ENCODE measurements at regions not wholly inside any gene's neighbourhood (a gene's known extent, or its start where the extent isn't known, plus 50 kb on each side); places are given as distances from the start of the nearest gene placed in this dataset.

DNA sequence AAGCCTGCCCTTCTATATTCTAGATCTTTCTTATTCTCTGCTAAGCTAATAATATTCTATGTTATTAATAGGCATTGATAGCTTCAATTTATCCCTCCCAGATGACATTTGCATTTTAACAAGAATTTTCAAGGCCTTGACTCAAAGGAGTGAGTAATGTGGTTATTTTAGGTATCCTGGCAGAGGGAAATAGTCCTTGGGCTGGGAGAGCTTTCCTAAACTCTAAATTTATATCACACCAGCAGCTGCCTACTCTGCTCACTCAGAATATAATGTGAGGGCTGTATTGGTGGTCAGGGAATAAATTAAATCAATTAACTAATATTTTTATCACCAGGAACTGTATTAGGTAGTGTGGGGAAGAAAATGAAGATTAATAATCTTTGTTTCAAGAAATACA is 74.8 kb upstream of the ADAM23 start:
- ATAC-seq (no peak), DNase-seq (ENCODE audit: low spot score) (no peak)

DNA sequence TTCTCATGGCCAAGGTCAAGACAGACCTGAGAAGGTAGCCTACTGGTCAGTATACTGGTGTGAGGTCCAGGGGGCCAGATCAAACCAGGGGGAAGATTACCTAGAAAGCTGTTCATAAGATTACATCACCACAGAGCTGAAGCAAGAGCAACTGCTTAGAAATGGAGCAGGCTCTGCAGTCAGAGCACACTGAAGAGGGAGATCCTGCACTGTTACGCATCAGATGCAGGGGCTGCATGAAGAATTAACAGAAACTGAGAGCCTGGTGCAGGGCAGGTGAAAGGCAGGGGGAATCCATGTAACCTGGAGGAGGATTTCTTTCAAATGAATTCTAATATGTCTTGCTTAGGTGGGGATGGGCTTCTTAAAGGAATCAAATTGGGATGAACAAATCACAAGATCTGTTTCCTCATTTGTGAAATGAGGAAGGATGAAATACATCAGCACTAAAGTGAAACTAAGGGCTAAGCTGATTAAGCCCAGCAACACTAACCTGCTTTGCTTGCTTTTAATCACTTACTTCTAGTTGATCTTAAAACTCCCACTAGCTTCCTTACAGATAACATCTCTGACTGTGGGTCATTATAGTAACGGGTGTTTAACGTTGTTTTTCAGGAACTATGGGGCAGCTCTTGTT is 74.3 kb upstream of the ADAM23 start:
- no peak for ATAC-seq
- DNase-seq (ENCODE audit: low spot score), result no peak

DNA sequence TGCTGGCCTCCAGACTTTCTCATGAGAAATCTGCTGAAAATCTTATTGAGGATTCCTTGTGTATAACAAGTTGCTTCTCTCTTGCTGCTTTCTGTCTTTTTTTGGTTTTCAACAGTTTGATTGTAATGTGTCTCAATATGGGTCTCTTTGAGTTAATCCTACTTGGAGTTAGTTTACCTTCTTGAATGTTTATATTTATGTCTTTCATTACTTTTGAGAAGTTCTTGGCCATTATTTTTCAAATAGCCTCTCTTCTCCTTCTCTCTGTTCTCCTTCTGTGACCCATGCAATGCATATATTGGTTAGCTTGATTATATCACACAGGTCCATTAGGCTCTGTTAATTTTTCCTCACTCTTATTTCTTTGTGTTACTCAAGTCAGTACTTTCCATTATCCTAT is 67.4 kb upstream of the ADAM23 start:
- DNase-seq (ENCODE audit: low spot score) (no peak), ATAC-seq (no peak)

DNA sequence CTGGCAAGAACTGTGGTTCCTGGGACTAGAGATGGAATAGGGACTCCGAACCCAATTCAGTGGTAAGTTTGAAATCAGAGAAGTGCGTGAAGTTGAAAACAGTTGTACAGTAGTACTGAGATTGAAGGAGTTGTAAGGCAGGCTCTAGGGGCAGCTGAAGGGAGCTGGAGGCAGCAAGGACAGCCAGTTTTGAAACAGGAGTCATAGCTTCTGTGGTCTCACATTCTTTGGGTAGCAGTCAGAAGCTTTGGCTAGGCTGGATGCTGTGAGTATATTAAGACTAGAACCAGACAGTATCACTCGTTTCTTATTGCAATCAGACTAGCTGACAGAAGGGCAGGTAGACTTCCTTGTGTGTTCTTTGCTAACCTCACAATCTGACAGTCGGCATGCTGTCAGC is 64.5 kb upstream of the ADAM23 start:
- no peak for ATAC-seq
- no peak for DNase-seq (ENCODE audit: low spot score)

DNA sequence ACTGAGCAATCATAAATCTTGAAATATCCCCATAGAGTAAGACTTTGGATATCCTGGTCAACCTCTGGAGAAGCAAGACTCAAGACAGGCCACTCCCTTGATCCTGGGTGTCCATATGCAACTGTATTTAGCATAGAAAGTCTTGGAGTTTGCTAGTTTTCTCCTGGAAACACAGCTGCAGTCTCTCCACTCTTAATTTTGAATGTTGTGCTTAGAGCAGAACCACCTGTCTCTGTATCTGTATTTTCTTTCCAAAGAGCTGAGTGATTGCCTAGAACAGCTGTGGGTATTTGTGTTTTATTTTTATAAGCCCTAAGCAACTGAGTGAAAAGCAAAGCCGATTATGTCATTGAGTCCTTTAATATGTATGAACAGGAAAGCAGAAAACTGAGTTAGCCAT is 64.1 kb upstream of the ADAM23 start:
- no peak for ATAC-seq
- DNase-seq (ENCODE audit: low spot score), result no peak

DNA sequence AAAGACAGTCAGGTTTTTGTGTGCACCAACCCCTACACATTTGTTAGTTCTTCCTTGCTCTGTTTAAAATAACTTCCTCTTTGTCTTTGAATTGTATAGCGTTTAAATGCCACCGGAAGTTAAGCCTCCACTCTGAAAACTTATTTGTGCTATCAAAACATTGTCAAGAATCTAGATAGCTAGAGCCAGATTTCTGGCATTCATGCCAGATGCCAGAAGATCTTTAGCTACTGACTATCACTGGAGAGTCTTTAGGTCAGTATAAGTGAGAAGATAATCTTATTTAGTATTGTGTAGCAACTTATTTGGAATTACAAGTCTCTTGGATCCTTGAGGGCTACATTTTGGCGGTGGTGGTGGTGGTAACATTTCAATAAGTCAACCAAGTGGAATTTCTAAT is 63.4 kb upstream of the ADAM23 start:
- ATAC-seq (no peak), DNase-seq (ENCODE audit: low spot score) (no peak)

DNA sequence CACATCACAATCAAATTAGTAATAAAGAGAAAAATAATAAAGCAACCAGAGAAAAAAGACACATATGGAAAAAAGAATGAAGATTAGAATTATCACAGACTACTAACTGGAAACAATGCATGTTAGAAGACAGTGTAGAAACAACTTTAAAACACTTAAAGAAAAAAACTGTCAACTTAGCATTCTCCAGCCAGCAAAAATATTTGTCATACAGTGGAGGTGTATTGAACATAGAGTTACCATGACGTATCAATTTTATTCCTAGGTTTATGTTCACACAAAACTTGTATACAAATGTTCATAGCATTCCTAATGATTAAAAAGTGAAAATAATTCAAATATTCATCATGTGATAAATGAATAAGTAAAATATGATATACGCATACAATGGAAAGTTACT is 61.5 kb upstream of the ADAM23 start:
- ATAC-seq (no peak), DNase-seq (ENCODE audit: low spot score) (no peak)

DNA sequence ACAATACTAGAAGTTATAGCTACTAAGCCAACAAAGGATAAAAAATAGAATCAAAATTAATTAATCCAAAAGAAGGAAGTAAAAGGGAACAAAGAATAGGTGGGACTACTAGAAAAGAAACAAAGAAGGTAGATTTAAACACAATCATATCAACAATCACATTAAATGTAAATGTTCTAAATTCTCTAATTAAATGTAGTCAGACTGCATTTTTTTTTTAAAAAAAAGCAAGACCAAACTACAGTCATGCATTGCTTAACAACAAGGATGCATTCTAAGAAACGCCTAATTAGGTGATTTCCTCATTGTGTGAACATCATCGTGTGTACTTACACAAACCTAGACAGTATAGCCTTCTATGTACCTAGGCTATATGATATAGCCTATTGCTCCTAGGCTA is 59.7 kb upstream of the ADAM23 start:
- ATAC-seq (no peak), DNase-seq (ENCODE audit: low spot score) (no peak)

DNA sequence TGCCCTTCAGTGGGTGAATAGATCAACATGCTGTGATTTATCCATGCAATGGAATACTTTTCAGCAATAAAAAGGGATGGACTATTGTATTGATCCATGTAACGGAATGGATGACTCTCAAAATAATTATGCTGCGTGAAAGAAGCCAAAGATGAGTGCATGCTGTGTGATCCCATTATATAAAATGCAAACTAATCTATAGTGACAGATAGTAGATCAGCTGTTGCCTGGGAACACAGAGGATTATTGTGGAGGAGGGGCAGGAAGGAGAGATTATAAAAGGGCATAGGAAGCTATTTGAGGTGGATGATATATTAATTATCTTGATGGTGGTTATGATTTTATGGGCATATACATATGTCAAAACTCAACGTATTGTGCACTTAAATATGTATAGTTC is 55.5 kb upstream of the ADAM23 start:
- DNase-seq (ENCODE audit: low spot score), result no peak
- ATAC-seq, result no peak

DNA sequence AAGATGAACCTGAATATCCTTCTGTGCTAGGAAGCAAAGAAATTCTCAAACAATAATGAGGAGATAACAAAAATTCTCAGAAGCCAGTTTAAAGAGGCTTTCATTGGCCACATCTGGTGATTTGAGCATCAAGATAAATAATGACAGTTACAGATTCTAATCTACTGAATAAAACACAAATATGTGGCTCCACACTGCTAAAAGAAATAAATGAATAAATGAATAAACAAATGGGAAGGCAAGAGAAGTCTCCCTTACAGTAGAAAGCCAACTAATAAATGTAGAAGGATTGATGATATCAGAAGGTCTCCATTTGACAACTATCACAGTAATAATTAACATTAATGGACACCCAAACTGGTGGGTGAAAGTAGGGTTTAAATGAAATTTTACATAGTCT is 54.6 kb upstream of the ADAM23 start:
- ATAC-seq (no peak), DNase-seq (ENCODE audit: low spot score) (no peak)

DNA sequence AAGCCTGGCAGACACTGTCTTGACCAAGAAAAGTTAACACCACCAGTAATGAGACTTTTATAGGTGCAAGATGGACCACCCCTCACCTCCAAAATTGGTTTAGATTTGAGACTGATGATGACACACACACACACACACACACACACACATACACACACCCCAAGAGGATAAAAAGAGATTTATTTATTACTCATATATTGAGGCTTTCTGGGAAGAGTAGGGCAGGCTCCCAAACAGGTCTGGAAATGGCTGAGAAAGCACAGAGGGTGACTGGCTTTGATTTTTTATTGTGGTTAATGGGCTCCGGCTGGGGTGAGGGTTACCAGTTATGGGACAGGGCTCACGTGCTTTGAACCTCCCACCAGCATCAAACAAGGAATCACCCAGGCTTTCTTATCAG is 54.2 kb upstream of the ADAM23 start:
- DNase-seq (ENCODE audit: low spot score), result no peak
- ATAC-seq, result no peak

DNA sequence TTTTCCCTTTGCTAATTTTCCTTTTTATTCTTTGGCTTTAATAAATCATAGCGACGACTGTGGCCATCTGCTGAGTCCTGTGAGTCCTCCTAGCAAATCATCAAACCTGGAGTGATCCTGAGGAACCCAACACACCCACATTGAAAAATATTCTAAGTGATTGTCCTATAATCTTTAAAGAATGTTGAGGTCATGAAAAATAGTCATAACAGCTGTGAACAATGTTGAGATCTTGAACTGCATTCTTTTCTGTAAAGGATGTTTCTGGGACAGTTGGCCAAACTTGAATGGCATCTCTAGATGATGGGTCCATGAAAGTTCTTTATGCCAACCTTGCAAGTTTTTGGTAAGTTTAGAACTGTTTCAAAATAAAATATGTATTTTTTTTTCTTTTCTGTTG is 53.2 kb upstream of the ADAM23 start:
- no peak for ATAC-seq
- no peak for DNase-seq (ENCODE audit: low spot score)

DNA sequence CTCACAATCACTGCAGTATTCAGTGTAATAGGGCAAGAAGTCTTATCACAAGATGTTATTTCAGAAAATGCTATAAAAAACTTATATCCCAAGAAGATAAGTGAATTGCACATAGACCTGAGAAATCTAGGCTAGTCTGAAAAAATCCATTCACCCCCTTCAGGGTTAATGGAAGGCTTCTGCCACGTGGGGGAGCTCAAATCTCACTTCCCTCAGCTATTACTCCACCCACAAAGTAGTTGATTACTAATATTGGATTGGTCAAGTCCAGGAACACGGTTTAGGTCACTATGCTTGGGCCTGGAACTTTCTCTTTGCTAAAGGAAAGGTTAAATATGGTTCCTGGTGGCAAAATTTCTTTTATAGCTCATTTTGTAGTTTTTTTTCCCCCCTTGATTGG is 51.2 kb upstream of the ADAM23 start:
- ATAC-seq (peak; percentile 44), DNase-seq (ENCODE audit: low spot score) (no peak)
